A673 (cell line): ENCODE measurements at regions not wholly inside any gene's neighbourhood (a gene's known extent, or its start where the extent isn't known, plus 50 kb on each side); places are given as distances from the start of the nearest gene placed in this dataset.

Experiments
- EZH2 ChIP-seq: fragments of 200-600 bp; sonication (generic); IDR thresholded peaks from 2 replicates; pipeline ENCODE4 v1.6.1; 2017; ENCODE audit warnings: borderline replicate concordance, low read depth, mild to moderate bottlenecking, mixed read lengths, antibody characterized with exemption, low read length; ENCODE audit not compliant: poor library complexity, severe bottlenecking
- TF ChIP-seq, protein P1 (sequence below): fragments of 300-800, 200-600 bp; sonication (generic); conservative IDR thresholded peaks from 2 replicates; pipeline ENCODE4 v1.5.1; 2017; ENCODE audit warnings: low read depth, mild to moderate bottlenecking, antibody characterized with exemption, low read length, moderate library complexity, mixed read lengths

DNA sequence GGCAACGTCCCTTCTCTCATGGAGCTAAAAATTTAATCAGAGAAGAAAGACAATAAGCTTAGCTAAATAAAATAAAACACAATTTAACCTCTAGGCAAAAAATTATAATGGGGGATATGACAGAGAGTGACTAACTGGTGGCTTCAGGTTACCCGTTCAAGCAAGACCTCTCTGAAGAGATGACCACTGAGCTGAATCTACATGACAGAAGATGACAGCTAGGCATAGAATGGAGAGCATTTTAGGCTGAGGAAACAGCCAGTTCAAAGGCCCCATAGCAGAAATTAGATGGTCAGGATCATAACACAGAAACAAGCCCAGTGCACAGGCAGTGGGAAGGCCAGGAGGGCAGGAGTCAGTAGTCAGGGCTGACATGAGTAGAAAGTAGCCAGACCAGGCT is 1094.3 kb downstream of the VRK1 start:
- TF ChIP-seq, protein P1, sequence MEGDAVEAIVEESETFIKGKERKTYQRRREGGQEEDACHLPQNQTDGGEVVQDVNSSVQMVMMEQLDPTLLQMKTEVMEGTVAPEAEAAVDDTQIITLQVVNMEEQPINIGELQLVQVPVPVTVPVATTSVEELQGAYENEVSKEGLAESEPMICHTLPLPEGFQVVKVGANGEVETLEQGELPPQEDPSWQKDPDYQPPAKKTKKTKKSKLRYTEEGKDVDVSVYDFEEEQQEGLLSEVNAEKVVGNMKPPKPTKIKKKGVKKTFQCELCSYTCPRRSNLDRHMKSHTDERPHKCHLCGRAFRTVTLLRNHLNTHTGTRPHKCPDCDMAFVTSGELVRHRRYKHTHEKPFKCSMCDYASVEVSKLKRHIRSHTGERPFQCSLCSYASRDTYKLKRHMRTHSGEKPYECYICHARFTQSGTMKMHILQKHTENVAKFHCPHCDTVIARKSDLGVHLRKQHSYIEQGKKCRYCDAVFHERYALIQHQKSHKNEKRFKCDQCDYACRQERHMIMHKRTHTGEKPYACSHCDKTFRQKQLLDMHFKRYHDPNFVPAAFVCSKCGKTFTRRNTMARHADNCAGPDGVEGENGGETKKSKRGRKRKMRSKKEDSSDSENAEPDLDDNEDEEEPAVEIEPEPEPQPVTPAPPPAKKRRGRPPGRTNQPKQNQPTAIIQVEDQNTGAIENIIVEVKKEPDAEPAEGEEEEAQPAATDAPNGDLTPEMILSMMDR = no peak
- TF ChIP-seq EZH2 = no peak
